Type B pancreatic cell (in vitro differentiated cells): ENCODE measurements at regions not wholly inside any gene's neighbourhood (a gene's known extent, or its start where the extent isn't known, plus 50 kb on each side); places are given as distances from the start of the nearest gene placed in this dataset.

Source experiments
- DNase-seq: peaks from one replicate; pipeline ENCODE4 v3.0.0; 2021; ENCODE audit warnings: mixed read lengths; ENCODE audit not compliant: unreplicated experiment; ENCODE audit errors: extremely low spot score
- H3K27ac Mint-ChIP-seq: 2 replicates; pipeline ENCODE4 v1.8.0; 2021; ENCODE audit warnings: mild to moderate bottlenecking, mixed read lengths
- H3K27me3 Mint-ChIP-seq: 2 replicates; pipeline ENCODE4 v1.8.0; 2021; ENCODE audit warnings: mixed read lengths
- H3K36me3 Mint-ChIP-seq: 2 replicates; pipeline ENCODE4 v1.8.0; 2021; ENCODE audit warnings: mixed read lengths
- H3K4me1 Mint-ChIP-seq: one replicate; pipeline ENCODE4 v1.8.0; 2021; ENCODE audit warnings: mixed read lengths; ENCODE audit not compliant: unreplicated experiment
- H3K4me3 Mint-ChIP-seq: 2 replicates; pipeline ENCODE4 v1.8.0; 2021; ENCODE audit warnings: mild to moderate bottlenecking, mixed read lengths
- H3K9me3 Mint-ChIP-seq: 2 replicates; pipeline ENCODE4 v1.8.0; 2021; ENCODE audit warnings: mixed read lengths
- CTCF ChIP-seq: fragments of 200-600 bp; sonication (generic); conservative IDR thresholded peaks from 2 replicates; pipeline ENCODE4 v1.5.0; 2021; ENCODE audit warnings: antibody characterized with exemption, mild to moderate bottlenecking

GRCh38 chr5:96226941-96227552, 206.0 kb downstream of the PCSK1 start:
- no peaks in the 10 kb centered on the region for H3K36me3 Mint-ChIP-seq
- no peak overlapping the region for H3K4me3 Mint-ChIP-seq
- peaks cover 9% of the 10 kb centered on the region for H3K4me1 Mint-ChIP-seq
- H3K27ac Mint-ChIP-seq, result no peak overlapping the region
- H3K9me3 Mint-ChIP-seq, result no peaks in the 10 kb centered on the region
- DNase-seq, result no peak
- TF ChIP-seq CTCF, result no peak
- no peaks in the 10 kb centered on the region for H3K27me3 Mint-ChIP-seq

GRCh38 chr5:96222129-96222528, 210.9 kb downstream of the PCSK1 start:
- no peak overlapping the region for H3K4me3 Mint-ChIP-seq
- H3K27me3 Mint-ChIP-seq, result no peaks in the 10 kb centered on the region
- no peaks in the 10 kb centered on the region for H3K9me3 Mint-ChIP-seq
- H3K4me1 Mint-ChIP-seq, result peaks cover 6% of the 10 kb centered on the region
- DNase-seq, result no peak
- no peak for TF ChIP-seq CTCF
- no peak overlapping the region for H3K27ac Mint-ChIP-seq
- no peaks in the 10 kb centered on the region for H3K36me3 Mint-ChIP-seq

- TF ChIP-seq CTCF, result no peak
- no peaks in the 10 kb centered on the region for H3K36me3 Mint-ChIP-seq
- H3K4me3 Mint-ChIP-seq, result no peak overlapping the region
- H3K9me3 Mint-ChIP-seq, result no peaks in the 10 kb centered on the region
- no peaks in the 10 kb centered on the region for H3K27me3 Mint-ChIP-seq
- no peaks in the 10 kb centered on the region for H3K4me1 Mint-ChIP-seq
- no peak overlapping the region for H3K27ac Mint-ChIP-seq
- DNase-seq, result no peak
Measured at GRCh38 chr5:96220610-96221390, 212.2 kb downstream of the PCSK1 start.

GRCh38 chr5:96219580-96220281, 213.3 kb downstream of the PCSK1 start:
- Mint-ChIP-seq H3K9me3 (no peaks in the 10 kb centered on the region), H3K4me1 (no peaks in the 10 kb centered on the region), H3K36me3 (no peaks in the 10 kb centered on the region), H3K27me3 (no peaks in the 10 kb centered on the region), H3K27ac (no peak overlapping the region), H3K4me3 (no peak overlapping the region)
- no peak for TF ChIP-seq CTCF
- no peak for DNase-seq

DNA sequence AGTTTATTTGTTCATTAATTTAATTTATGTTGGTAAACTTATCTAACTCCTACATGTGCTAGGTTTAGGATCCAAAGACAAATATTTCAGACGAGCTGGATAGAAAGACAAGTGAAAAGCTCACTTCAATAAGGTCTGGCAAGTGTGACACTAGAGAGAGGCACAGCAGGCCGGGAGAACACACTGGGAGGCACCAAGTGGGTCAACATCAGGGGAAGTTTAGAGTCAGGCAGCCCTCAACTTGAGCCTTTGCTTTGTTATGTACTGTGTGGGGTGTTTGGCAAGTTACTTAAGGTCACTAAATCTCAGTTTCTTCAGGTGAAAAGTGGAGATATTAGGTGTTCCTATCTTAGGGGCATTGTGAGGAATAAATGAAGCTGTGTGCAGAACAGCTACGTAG, 214.4 kb downstream of the PCSK1 start:
- DNase-seq, result no peak
- Mint-ChIP-seq H3K36me3 (no peaks in the 10 kb centered on the region), H3K4me1 (no peaks in the 10 kb centered on the region), H3K27me3 (no peaks in the 10 kb centered on the region), H3K27ac (no peak overlapping the region), H3K4me3 (no peak overlapping the region), H3K9me3 (no peaks in the 10 kb centered on the region)
- TF ChIP-seq CTCF, result no peak
